GM12878 (cell line): ENCODE measurements at regions not wholly inside any gene's neighbourhood (a gene's known extent, or its start where the extent isn't known, plus 50 kb on each side); places are given as distances from the start of the nearest gene placed in this dataset.

ENCODE experiments used
- ATAC-seq: fragments of 200-7000 bp; cut with Tn5 transposase; 3 replicates; pipeline ENCODE4 v1.9.1; 2020; ENCODE audit warnings: mild to moderate bottlenecking, moderate library complexity
- BruUV-seq: library from RNA; stranded (reverse); fragments of 400-500 nt; replicated peaks from 2 replicates; lab custom pipeline; 2021; lab: Mats Ljungman, UMichigan
- CTCF ChIA-PET: fragments of 300-600 bp; sonication (Branson Sonifier 250); formaldehyde crosslinking; extraction: SDS; loops from one replicate; lab custom pipeline; 2021; ENCODE audit warnings: inconsistent platforms; lab: Yijun Ruan, JAX
- POLR2A ChIA-PET: fragments of 350-600 bp; formaldehyde crosslinking; extraction: SDS; loops from one replicate; lab custom pipeline; 2021; ENCODE audit warnings: inconsistent platforms; lab: Charles Lee
- RAD21 ChIA-PET: fragments of 300-600 bp; sonication (Branson Sonifier 250); formaldehyde crosslinking; loops from one replicate; lab custom pipeline; 2023; ENCODE audit warnings: antibody characterized with exemption; ENCODE audit not compliant: unreplicated experiment; lab: Charles Lee
- SMC1A ChIA-PET: fragments of 300-600 bp; sonication (Branson Sonifier 250); formaldehyde crosslinking; loops from one replicate; lab custom pipeline; 2023; ENCODE audit not compliant: unreplicated experiment, uncharacterized antibody; lab: Charles Lee
- DNase-seq: peaks from one replicate; pipeline ENCODE4 v3.0.0-alpha.2; 2011; ENCODE audit warnings: low read depth, low spot score
- FAIRE-seq: peaks from 3 replicates; lab custom pipeline; 2011; peaks lifted over from hg19 to GRCh38; lab: Jason Lieb, UNC
- H2AFZ ChIP-seq: 2 replicates; pipeline ENCODE4 v1.6.0; 2011; ENCODE audit warnings: low read depth, low read length, control low read depth; ENCODE audit not compliant: control insufficient read depth
- H3K27ac ChIP-seq: 2 replicates; pipeline ENCODE4 v1.5.1; 2011; ENCODE audit warnings: control low read depth; ENCODE audit not compliant: control insufficient read depth, insufficient read depth
- H3K27me3 ChIP-seq, 2 experiments: replicated peaks in 1 of 2; 2 replicates each; pipeline versions ENCODE4 v1.6.0 to v1.6.1; 2011; ENCODE audit warnings: low read length in 1 of 2; ENCODE audit not compliant: control insufficient read depth in 2 of 2, insufficient read depth in 2 of 2
- H3K36me3 ChIP-seq, 2 experiments: 2 replicates each; pipeline ENCODE4 v1.5.1; 2011; ENCODE audit warnings: low read length in 1 of 2; ENCODE audit not compliant: control insufficient read depth in 2 of 2, insufficient read depth in 2 of 2
- H3K4me1 ChIP-seq: 2 replicates; pipeline ENCODE4 v1.6.1; 2011; ENCODE audit warnings: mild to moderate bottlenecking, low read length, moderate library complexity, mixed read lengths; ENCODE audit not compliant: control insufficient read depth, insufficient read depth
- H3K4me2 ChIP-seq: 2 replicates; pipeline ENCODE4 v1.6.0; 2011; ENCODE audit warnings: control low read depth; ENCODE audit not compliant: control insufficient read depth, insufficient read depth
- H3K4me3 ChIP-seq: fragments of 200-600 bp; sonication (generic); 2 replicates; pipeline ENCODE4 v1.5.1; 2016
- H3K79me2 ChIP-seq: 2 replicates; pipeline ENCODE4 v1.6.0; 2011; ENCODE audit warnings: low read length; ENCODE audit not compliant: control insufficient read depth, insufficient read depth
- H3K9ac ChIP-seq: 2 replicates; pipeline ENCODE4 v1.8.0; 2011; ENCODE audit warnings: low read length, control low read depth, mixed read lengths; ENCODE audit not compliant: control insufficient read depth, insufficient read depth
- H3K9me3 ChIP-seq: replicated peaks from 3 replicates; pipeline ENCODE4 v1.5.1; 2011; ENCODE audit warnings: mild to moderate bottlenecking, low read length; ENCODE audit not compliant: control insufficient read depth, insufficient read depth
- H4K20me1 ChIP-seq: 2 replicates; pipeline ENCODE4 v1.6.0; 2011; ENCODE audit not compliant: control insufficient read depth, insufficient read depth
- CBFB ChIP-seq: IDR thresholded peaks from 2 replicates; pipeline ENCODE4 v1.6.1; 2016; ENCODE audit warnings: antibody characterized with exemption, low read depth
- CHD4 ChIP-seq: fragments of 200-600 bp; sonication (generic); IDR thresholded peaks from 2 replicates; pipeline ENCODE4 v1.6.1; 2016; ENCODE audit warnings: mild to moderate bottlenecking
- EZH2 ChIP-seq: IDR thresholded peaks from 2 replicates; pipeline ENCODE4 v1.6.1; 2012; ENCODE audit warnings: low read depth, mild to moderate bottlenecking, control low read depth, inconsistent platforms, low read length, borderline replicate concordance; ENCODE audit not compliant: control insufficient read depth
- FOS ChIP-seq: IDR thresholded peaks from 3 replicates; pipeline ENCODE4 v1.6.1; 2011; ENCODE audit warnings: borderline replicate concordance; ENCODE audit not compliant: insufficient read length; ENCODE audit errors: extremely low read depth
- KAT2A ChIP-seq: conservative IDR thresholded peaks from 2 replicates; pipeline ENCODE4 v1.6.1; 2011; ENCODE audit warnings: low read depth, low read length; ENCODE audit not compliant: control insufficient read depth
- NFXL1 ChIP-seq: fragments of 450-650 bp; IDR thresholded peaks from 2 replicates; pipeline ENCODE4 v1.6.1; 2017; ENCODE audit warnings: antibody characterized with exemption, mild to moderate bottlenecking, borderline replicate concordance
- NR2C1 ChIP-seq: fragments of 450-650 bp; IDR thresholded peaks from 2 replicates; pipeline ENCODE4 v1.6.1; 2017; ENCODE audit warnings: antibody characterized with exemption, mild to moderate bottlenecking, moderate library complexity
- NRF1 ChIP-seq: conservative IDR thresholded peaks from 2 replicates; pipeline ENCODE4 v1.6.1; 2011; ENCODE audit warnings: mild to moderate bottlenecking, low read depth, low read length, improper control_type of control experiment
- PKNOX1 ChIP-seq: fragments of 450-650 bp; IDR thresholded peaks from 2 replicates; pipeline ENCODE4 v1.6.1; 2016; ENCODE audit warnings: mild to moderate bottlenecking
- RAD21 ChIP-seq: IDR thresholded peaks from 2 replicates; pipeline ENCODE4 v1.6.1; 2011; ENCODE audit warnings: mild to moderate bottlenecking, low read depth, low read length, moderate library complexity; ENCODE audit not compliant: insufficient read depth
- RCOR1 ChIP-seq: conservative IDR thresholded peaks from 2 replicates; pipeline ENCODE4 v1.6.1; 2012; ENCODE audit warnings: low read depth, low read length, improper control_type of control experiment
- SMARCA5 ChIP-seq: fragments of 450-650 bp; IDR thresholded peaks from 2 replicates; pipeline ENCODE4 v1.6.1; 2017; ENCODE audit warnings: mild to moderate bottlenecking
- TCF7 ChIP-seq: IDR thresholded peaks from 2 replicates; pipeline ENCODE4 v1.6.1; 2014; ENCODE audit warnings: antibody characterized with exemption, borderline replicate concordance
- USF1 ChIP-seq: IDR thresholded peaks from 2 replicates; pipeline ENCODE4 v1.6.1; 2011; ENCODE audit warnings: borderline replicate concordance, low read depth, mild to moderate bottlenecking, moderate library complexity, mixed read lengths, low read length; ENCODE audit not compliant: insufficient read depth; ENCODE audit errors: extremely low read length
- ZBED1 ChIP-seq: IDR thresholded peaks from 2 replicates; pipeline ENCODE4 v1.6.1; 2016; ENCODE audit warnings: borderline replicate concordance
- ZBTB33 ChIP-seq: fragments of 450-650 bp; IDR thresholded peaks from 2 replicates; pipeline ENCODE4 v1.6.1; 2017; ENCODE audit warnings: mild to moderate bottlenecking
- WGBS: methylation state at CpG from one replicate; pipeline ENCODE4 v1.1.6; 2016; ENCODE audit warnings: low lambda C conversion rate; ENCODE audit not compliant: insufficient replicate concordance, insufficient coverage; ENCODE audit errors: missing lambda C conversion rate; 5-methylcytosine and 5-hydroxymethylcytosine counted together
- in situ Hi-C: fragments of 300-500 bp; cut with MboI; formaldehyde crosslinking; loops from 9 replicates; pipeline ENCODE4 v1.14.3; 2018; ENCODE audit warnings: mixed read lengths
- intact Hi-C: fragments of 100-400 bp; cut with micrococcal nuclease; formaldehyde crosslinking; loops from one replicate; pipeline ENCODE4 v1.14.2; 2022; ENCODE audit not compliant: unreplicated experiment
- TF ChIP-seq, protein P1 (sequence below), 3 experiments: IDR thresholded peaks in 2 of 3; conservative IDR thresholded peaks in 1 of 3; 2 replicates each; pipeline ENCODE4 v1.5.1; 2011; ENCODE audit warnings: low read depth in 3 of 3, low read length in 3 of 3, mild to moderate bottlenecking in 3 of 3, control low read depth in 2 of 3, moderate library complexity in 2 of 3, inconsistent platforms in 1 of 3, mixed read lengths in 1 of 3; ENCODE audit not compliant: control insufficient read depth in 2 of 3, insufficient read depth in 1 of 3; ENCODE audit errors: extremely low read depth in 1 of 3
- TF ChIP-seq, protein P2 (sequence below): IDR thresholded peaks from 2 replicates; pipeline ENCODE4 v1.6.1; 2012; ENCODE audit warnings: low read length, inconsistent platforms

GRCh38 chr10:129371541-129371940, 95.5 kb upstream of the MGMT start (continued):
- no peak for TF ChIP-seq RAD21
- no peak for TF ChIP-seq CHD4
- no peak for TF ChIP-seq RCOR1
- TF ChIP-seq NFXL1: no peak
- no peak for TF ChIP-seq PKNOX1
- no peak for TF ChIP-seq SMARCA5
- TF ChIP-seq KAT2A: no peak
- no peak for TF ChIP-seq TCF7
- no peak for TF ChIP-seq ZBED1
- TF ChIP-seq, protein P1, sequence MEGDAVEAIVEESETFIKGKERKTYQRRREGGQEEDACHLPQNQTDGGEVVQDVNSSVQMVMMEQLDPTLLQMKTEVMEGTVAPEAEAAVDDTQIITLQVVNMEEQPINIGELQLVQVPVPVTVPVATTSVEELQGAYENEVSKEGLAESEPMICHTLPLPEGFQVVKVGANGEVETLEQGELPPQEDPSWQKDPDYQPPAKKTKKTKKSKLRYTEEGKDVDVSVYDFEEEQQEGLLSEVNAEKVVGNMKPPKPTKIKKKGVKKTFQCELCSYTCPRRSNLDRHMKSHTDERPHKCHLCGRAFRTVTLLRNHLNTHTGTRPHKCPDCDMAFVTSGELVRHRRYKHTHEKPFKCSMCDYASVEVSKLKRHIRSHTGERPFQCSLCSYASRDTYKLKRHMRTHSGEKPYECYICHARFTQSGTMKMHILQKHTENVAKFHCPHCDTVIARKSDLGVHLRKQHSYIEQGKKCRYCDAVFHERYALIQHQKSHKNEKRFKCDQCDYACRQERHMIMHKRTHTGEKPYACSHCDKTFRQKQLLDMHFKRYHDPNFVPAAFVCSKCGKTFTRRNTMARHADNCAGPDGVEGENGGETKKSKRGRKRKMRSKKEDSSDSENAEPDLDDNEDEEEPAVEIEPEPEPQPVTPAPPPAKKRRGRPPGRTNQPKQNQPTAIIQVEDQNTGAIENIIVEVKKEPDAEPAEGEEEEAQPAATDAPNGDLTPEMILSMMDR (IDR thresholded peaks at IDR 0.05 in 2 of 3, conservative IDR thresholded peaks at IDR 0.05 in 1 of 3; ENCODE audit: control insufficient read depth in 2 of 3, extremely low read depth in 1 of 3, insufficient read depth in 1 of 3, low read depth in 3 of 3, low read length in 3 of 3): no peak

GRCh38 chr10:129372172-129372571, 94.9 kb upstream of the MGMT start:
- intact Hi-C loops (no loop called here), in situ Hi-C loops (no loop called here)
- H3K9me3 ChIP-seq: no peaks in the 10 kb centered on the region
- ChIA-PET POLR2A (no interaction called here), CTCF (no interaction called here), SMC1A (no interaction called here), RAD21 (no interaction called here)
- no peaks in the 10 kb centered on the region for H3K79me2 ChIP-seq
- no peaks in the 10 kb centered on the region for H4K20me1 ChIP-seq
- H3K27ac ChIP-seq: no peak overlapping the region
- no peak for ATAC-seq
- WGBS: 9% methylated on average over 9 of the region's 9 CpGs
- H3K4me2 ChIP-seq: no peak overlapping the region
- DNase-seq: no peak
- no peaks in the 10 kb centered on the region for H3K36me3 ChIP-seq
- H3K27me3 ChIP-seq: 0 out of 4 replicates have a peak, but pooled peaks cover 0 to 2% of the 10 kb centered on the region in 2 experiments
- H2AFZ ChIP-seq: no peak overlapping the region
- H3K9ac ChIP-seq: no peak overlapping the region
- no peak for FAIRE-seq
- no peaks in the 10 kb centered on the region for H3K4me1 ChIP-seq
- no peak overlapping the region for H3K4me3 ChIP-seq
- BruUV-seq: no TSS peak
- no peak for TF ChIP-seq FOS
- TF ChIP-seq NRF1: no peak
- no peak for TF ChIP-seq EZH2
- no peak for TF ChIP-seq CBFB
- TF ChIP-seq, protein P2, sequence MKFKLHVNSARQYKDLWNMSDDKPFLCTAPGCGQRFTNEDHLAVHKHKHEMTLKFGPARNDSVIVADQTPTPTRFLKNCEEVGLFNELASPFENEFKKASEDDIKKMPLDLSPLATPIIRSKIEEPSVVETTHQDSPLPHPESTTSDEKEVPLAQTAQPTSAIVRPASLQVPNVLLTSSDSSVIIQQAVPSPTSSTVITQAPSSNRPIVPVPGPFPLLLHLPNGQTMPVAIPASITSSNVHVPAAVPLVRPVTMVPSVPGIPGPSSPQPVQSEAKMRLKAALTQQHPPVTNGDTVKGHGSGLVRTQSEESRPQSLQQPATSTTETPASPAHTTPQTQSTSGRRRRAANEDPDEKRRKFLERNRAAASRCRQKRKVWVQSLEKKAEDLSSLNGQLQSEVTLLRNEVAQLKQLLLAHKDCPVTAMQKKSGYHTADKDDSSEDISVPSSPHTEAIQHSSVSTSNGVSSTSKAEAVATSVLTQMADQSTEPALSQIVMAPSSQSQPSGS: no peak
- TF ChIP-seq USF1: no peak
- no peak for TF ChIP-seq ZBTB33
- no peak for TF ChIP-seq NR2C1
